GM12864 (cell line): ENCODE measurements at regions not wholly inside any gene's neighbourhood (a gene's known extent, or its start where the extent isn't known, plus 50 kb on each side); places are given as distances from the start of the nearest gene placed in this dataset.

Experiments
- DNase-seq: peaks from one replicate; pipeline ENCODE4 v3.0.0-alpha.2; 2011; ENCODE audit warnings: low read depth
- H3K4me3 ChIP-seq: 2 replicates; pipeline ENCODE4 v1.5.1; 2011; ENCODE audit warnings: mild to moderate bottlenecking, low read depth, low read length, control low read depth
- CTCF ChIP-seq: IDR thresholded peaks from 2 replicates; pipeline ENCODE4 v1.5.1; 2011; ENCODE audit warnings: low read depth, mild to moderate bottlenecking, moderate library complexity, low read length, control low read depth, inconsistent platforms; ENCODE audit errors: missing control alignments

GRCh38 chr7:19488056-19488455, 220.8 kb downstream of the POLR1F start:
- H3K4me3 ChIP-seq = no peak overlapping the region
- no peak for TF ChIP-seq CTCF
- DNase-seq = no peak

GRCh38 chr7:19482628-19483027, 226.2 kb downstream of the POLR1F start:
- no peak for TF ChIP-seq CTCF
- H3K4me3 ChIP-seq = no peak overlapping the region
- no peak for DNase-seq

GRCh38 chr7:19480383-19480782, 228.5 kb downstream of the POLR1F start:
- H3K4me3 ChIP-seq = no peak overlapping the region
- DNase-seq = no peak
- no peak for TF ChIP-seq CTCF

GRCh38 chr7:19470031-19470430, 238.8 kb downstream of the POLR1F start:
- no peak for DNase-seq
- no peak for TF ChIP-seq CTCF
- H3K4me3 ChIP-seq = no peak overlapping the region

- DNase-seq = no peak
- no peak for TF ChIP-seq CTCF
Observed at GRCh38 chr7:19465861-19466260, 243.0 kb downstream of the POLR1F start.

GRCh38 chr7:19464751-19465150, 244.1 kb downstream of the POLR1F start:
- TF ChIP-seq CTCF = no peak
- DNase-seq = no peak
- H3K4me3 ChIP-seq = no peak overlapping the region

More at GRCh38 chr7:19465861-19466260, 243.0 kb downstream of the POLR1F start:
- H3K4me3 ChIP-seq = no peak overlapping the region

GRCh38 chr7:19464241-19464640, 244.6 kb downstream of the POLR1F start:
- TF ChIP-seq CTCF = no peak
- H3K4me3 ChIP-seq = no peak overlapping the region
- no peak for DNase-seq
